ENCODE measurements at regions not wholly inside any gene's neighbourhood (a gene's known extent, or its start where the extent isn't known, plus 50 kb on each side); places are given as distances from the start of the nearest gene placed in this dataset.

DNA sequence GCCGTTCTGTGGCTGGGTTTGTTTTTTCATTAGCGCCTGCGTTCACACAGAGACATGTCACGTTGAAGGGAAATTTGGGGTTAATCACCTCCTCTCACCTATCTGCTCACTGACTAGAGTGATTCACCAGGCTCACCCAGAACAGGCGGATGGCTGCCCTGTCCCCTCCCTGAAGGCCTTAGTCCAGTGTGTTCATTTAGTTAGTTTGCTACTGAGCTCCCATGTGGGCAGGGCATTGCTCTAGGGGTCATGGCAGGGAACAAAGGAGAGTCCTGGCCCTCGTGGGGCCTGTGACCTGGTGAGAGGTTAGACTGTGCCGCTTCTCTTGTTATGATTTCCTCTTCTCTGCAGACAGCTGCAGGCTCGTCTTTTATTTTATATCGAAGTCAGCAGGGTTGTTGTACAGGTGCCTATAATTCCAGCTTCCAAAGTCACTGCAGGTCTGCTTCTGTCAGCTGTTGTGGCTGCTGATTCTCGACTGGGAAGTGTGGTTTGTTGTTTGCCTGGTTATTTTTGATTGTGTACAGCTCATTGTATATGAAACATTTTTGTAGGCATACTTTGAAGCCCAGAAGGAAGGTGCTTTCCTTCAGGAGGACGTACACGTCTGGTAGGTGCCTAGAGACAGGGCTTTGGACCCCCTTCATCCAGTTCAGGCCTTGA is 73.4 kb upstream of the GSE1 start:
- no peak for TF ChIP-seq GABPA (IDR thresholded peaks at IDR 0.05; ENCODE audit: low read depth)
- TF ChIP-seq MXI1 (IDR thresholded peaks at IDR 0.05; ENCODE audit: low read depth, low read length): no peak
- TF ChIP-seq YY1 (IDR thresholded peaks at IDR 0.05; ENCODE audit: low read depth): no peak
- TF ChIP-seq NFIC (IDR thresholded peaks at IDR 0.05; ENCODE audit: borderline replicate concordance): no peak
- TF ChIP-seq, protein P1, sequence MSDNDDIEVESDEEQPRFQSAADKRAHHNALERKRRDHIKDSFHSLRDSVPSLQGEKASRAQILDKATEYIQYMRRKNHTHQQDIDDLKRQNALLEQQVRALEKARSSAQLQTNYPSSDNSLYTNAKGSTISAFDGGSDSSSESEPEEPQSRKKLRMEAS (IDR thresholded peaks at IDR 0.05; ENCODE audit: low read depth): no peak
- no peak for TF ChIP-seq NRF1 (IDR thresholded peaks at IDR 0.05; ENCODE audit: low read depth, low read length)
- TF ChIP-seq RXRA (IDR thresholded peaks at IDR 0.05; ENCODE audit: borderline replicate concordance, low read depth): no peak
- no peak for TF ChIP-seq EP300 (IDR thresholded peaks at IDR 0.05; ENCODE audit: borderline replicate concordance in 1 of 2, low read depth in 1 of 2, low read length in 1 of 2)
- TF ChIP-seq ELF1 (IDR thresholded peaks at IDR 0.05): no peak
- TF ChIP-seq RCOR1 (IDR thresholded peaks at IDR 0.05; ENCODE audit: low read length): no peak
- no peak for TF ChIP-seq FOXJ3 (CRISPR knock-in tag; IDR thresholded peaks at IDR 0.05)
- TF ChIP-seq, protein P2, sequence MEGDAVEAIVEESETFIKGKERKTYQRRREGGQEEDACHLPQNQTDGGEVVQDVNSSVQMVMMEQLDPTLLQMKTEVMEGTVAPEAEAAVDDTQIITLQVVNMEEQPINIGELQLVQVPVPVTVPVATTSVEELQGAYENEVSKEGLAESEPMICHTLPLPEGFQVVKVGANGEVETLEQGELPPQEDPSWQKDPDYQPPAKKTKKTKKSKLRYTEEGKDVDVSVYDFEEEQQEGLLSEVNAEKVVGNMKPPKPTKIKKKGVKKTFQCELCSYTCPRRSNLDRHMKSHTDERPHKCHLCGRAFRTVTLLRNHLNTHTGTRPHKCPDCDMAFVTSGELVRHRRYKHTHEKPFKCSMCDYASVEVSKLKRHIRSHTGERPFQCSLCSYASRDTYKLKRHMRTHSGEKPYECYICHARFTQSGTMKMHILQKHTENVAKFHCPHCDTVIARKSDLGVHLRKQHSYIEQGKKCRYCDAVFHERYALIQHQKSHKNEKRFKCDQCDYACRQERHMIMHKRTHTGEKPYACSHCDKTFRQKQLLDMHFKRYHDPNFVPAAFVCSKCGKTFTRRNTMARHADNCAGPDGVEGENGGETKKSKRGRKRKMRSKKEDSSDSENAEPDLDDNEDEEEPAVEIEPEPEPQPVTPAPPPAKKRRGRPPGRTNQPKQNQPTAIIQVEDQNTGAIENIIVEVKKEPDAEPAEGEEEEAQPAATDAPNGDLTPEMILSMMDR (IDR thresholded peaks at IDR 0.05): no peak
- TF ChIP-seq, protein P3, sequence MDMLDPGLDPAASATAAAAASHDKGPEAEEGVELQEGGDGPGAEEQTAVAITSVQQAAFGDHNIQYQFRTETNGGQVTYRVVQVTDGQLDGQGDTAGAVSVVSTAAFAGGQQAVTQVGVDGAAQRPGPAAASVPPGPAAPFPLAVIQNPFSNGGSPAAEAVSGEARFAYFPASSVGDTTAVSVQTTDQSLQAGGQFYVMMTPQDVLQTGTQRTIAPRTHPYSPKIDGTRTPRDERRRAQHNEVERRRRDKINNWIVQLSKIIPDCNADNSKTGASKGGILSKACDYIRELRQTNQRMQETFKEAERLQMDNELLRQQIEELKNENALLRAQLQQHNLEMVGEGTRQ (IDR thresholded peaks at IDR 0.05; ENCODE audit: borderline replicate concordance, low read depth, low read length): no peak
- no peak for TF ChIP-seq EZH2phosphoT487 (IDR thresholded peaks at IDR 0.05; ENCODE audit: borderline replicate concordance, low read depth)
